AG10803 (cell line): ENCODE measurements at regions not wholly inside any gene's neighbourhood (a gene's known extent, or its start where the extent isn't known, plus 50 kb on each side); places are given as distances from the start of the nearest gene placed in this dataset.

Experiments used
- DNase-seq: peaks from one replicate; pipeline ENCODE4 v3.0.0; 2010; ENCODE audit warnings: low read depth
- H3K4me3 ChIP-seq: 2 replicates; pipeline ENCODE4 v1.5.1; 2011; ENCODE audit warnings: mild to moderate bottlenecking, low read length, control low read depth
- TF ChIP-seq, protein P1 (sequence below): conservative IDR thresholded peaks from 2 replicates; pipeline ENCODE4 v1.5.1; 2011; ENCODE audit warnings: mild to moderate bottlenecking, low read length, control low read depth, inconsistent platforms

DNA sequence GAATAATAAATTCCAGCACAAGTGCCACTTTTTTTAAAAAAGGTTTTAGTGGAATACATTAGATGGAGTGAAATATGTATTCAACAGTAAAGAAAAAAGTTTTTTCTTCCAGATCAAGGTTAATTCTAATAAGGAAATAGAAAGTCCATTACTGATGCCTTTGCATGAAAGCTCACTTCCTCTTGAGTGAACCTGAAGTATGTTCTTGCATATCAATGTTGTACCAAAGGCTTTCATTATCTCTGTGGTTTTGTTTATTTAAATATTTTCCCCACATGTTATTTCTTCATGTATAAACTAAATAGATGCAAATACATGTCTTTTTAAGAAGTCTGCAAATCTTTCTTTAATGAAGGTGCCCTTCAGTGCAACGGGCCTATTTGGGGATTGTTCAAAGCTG is 307.9 kb downstream of the C4orf33 start:
- TF ChIP-seq, protein P1, sequence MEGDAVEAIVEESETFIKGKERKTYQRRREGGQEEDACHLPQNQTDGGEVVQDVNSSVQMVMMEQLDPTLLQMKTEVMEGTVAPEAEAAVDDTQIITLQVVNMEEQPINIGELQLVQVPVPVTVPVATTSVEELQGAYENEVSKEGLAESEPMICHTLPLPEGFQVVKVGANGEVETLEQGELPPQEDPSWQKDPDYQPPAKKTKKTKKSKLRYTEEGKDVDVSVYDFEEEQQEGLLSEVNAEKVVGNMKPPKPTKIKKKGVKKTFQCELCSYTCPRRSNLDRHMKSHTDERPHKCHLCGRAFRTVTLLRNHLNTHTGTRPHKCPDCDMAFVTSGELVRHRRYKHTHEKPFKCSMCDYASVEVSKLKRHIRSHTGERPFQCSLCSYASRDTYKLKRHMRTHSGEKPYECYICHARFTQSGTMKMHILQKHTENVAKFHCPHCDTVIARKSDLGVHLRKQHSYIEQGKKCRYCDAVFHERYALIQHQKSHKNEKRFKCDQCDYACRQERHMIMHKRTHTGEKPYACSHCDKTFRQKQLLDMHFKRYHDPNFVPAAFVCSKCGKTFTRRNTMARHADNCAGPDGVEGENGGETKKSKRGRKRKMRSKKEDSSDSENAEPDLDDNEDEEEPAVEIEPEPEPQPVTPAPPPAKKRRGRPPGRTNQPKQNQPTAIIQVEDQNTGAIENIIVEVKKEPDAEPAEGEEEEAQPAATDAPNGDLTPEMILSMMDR = no peak
- no peak for DNase-seq
- H3K4me3 ChIP-seq = no peak overlapping the region

DNA sequence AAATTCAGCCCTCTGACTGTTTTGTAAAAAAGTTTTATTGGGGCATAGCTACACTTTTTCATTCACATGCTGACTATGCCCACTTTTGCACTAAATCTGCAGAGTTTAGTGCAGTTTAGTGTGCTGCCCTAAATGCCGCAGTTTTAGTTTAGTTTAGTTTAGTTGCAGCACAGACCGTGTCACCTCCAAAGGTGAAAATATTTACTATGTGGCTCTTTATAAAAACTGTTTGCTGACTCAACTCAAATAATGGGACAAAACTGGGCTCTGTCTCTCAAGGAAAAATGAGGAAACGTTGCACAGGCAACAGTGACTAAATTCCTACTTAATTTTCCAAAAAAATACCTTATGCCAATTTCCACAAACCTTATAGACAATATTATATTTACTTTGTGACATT is 314.2 kb downstream of the C4orf33 start:
- H3K4me3 ChIP-seq = no peak overlapping the region
- TF ChIP-seq, protein P1 = no peak
- no peak for DNase-seq

DNA sequence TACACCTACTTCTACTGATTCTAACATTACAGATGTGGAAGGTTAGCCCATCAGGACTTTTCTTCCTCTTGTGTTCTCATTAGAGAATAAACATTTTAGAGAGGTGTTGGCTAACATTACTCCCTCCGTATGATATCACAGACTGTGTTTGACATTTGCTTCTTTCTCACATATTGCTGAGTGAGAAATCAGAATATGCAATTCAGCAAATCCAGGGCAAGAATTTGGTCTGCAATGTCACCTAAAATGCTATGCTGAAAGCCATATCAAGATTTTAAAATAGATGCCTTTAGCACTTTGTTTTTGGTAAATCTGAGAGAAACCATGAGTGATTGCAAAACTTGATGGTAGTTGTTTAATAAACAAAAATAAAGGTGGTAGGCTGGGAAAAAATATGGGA is 319.1 kb downstream of the C4orf33 start:
- H3K4me3 ChIP-seq = no peak overlapping the region
- no peak for DNase-seq
- TF ChIP-seq, protein P1 = no peak

DNA sequence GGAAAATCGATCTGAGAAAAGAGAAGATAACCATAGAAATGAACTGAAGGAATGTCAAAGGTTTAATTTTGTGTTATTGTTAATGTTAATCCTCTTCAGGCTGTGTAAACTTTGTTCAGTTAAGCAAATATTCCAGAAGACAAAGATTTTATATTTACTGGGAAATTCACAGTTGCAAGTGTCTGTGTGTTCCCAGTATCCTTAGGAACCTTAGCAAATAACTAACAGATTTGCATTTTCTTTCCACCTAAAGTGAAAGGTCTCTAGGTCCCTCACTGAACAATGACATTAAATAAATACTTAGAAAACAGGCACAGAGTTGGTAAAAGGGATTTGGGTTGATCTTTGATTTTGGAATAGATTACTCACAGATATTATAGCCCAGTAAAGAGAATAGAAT is 324.7 kb downstream of the C4orf33 start:
- TF ChIP-seq, protein P1 = no peak
- H3K4me3 ChIP-seq = no peak overlapping the region
- DNase-seq = no peak

DNA sequence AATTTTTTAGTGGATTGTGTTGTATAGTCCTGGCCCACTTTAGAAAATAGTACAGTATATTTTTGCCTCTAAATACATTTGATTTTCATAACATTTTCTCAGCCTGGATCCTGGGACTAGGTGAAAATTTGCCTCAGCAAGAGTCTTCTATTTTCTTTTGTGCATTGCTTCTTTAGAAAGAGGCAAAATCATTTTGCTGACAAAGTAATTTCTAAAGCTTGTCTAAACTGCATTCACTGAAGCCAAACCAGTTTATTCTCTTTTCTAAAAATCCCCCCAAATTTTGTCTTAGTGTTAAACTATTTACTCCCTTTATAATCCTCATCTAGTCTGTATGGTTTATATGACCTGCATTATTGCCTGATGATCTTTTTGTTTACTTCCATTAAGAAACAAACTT is 326.3 kb downstream of the C4orf33 start:
- TF ChIP-seq, protein P1 = no peak
- H3K4me3 ChIP-seq = no peak overlapping the region
- DNase-seq = no peak

DNA sequence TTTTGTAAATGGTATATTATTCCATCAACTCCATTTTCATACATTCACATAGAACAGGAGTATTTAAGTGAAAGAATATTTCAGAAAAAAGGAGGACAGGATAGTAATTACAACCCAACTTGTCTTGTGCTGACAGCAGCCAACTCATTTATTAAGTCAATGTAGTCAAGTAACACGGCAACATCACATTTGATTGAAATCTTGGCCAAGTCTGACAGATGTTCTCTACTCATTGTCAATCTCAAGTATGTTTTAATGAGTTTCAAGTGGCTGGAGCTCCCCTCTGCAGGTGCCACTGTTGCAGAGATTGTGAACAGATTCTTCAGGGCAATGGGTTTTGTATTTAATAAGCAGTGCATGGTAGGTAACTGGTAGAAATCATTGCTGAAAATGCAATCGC is 332.5 kb downstream of the C4orf33 start:
- no peak for DNase-seq

DNA sequence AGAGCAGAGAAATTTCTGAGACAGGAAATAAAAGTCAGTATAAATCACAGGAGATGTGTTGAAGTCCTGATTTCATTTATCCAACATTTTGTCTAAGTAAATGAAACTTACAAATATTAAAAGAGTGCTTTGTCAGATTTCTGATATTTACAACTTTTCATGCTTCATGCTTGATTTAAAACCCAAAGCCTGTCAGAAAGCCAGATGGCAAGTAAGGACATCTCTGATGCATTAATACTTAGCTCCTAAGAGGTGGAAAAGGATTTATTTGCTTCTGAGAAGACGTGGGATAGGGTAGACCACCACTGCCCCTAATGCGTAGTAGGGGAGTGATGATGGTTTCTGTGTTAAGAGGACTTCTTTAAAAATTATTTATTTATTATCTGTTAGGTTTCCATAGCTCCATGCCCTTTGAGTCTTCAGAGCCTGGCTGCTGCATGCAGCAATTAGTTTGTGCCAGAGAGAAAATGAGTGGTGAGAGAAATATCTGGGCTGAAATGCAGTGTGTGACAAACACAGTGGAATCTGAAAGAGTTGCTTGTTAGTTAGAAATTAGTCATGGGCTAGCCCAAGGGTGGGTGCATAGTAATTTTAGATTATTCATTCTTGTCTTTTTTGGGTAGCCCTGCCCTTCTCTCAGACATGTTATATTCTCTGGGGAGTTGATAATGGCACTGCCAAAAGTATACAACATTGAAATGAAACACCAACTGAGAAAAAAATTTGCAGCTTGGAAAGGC is 333.8 kb downstream of the C4orf33 start:
- no peak overlapping the region for H3K4me3 ChIP-seq
- TF ChIP-seq, protein P1 = no peak
- no peak for DNase-seq

More for the DNA sequence above, 332.5 kb downstream of the C4orf33 start:
- TF ChIP-seq, protein P1 = no peak
- H3K4me3 ChIP-seq = no peak overlapping the region
